HG03565 (cell line): ENCODE measurements at regions not wholly inside any gene's neighbourhood (a gene's known extent, or its start where the extent isn't known, plus 50 kb on each side); places are given as distances from the start of the nearest gene placed in this dataset.
A peak's percentile ranks its signal among the peaks of the same experiment; 100 is the strongest.

Source experiments
- ATAC-seq: cut with Tn5 transposase; IDR thresholded peaks from one replicate; pipeline ENCODE4 v1.9.1; 2021; ENCODE audit warnings: mild to moderate bottlenecking, moderate library complexity; ENCODE audit not compliant: unreplicated experiment

DNA sequence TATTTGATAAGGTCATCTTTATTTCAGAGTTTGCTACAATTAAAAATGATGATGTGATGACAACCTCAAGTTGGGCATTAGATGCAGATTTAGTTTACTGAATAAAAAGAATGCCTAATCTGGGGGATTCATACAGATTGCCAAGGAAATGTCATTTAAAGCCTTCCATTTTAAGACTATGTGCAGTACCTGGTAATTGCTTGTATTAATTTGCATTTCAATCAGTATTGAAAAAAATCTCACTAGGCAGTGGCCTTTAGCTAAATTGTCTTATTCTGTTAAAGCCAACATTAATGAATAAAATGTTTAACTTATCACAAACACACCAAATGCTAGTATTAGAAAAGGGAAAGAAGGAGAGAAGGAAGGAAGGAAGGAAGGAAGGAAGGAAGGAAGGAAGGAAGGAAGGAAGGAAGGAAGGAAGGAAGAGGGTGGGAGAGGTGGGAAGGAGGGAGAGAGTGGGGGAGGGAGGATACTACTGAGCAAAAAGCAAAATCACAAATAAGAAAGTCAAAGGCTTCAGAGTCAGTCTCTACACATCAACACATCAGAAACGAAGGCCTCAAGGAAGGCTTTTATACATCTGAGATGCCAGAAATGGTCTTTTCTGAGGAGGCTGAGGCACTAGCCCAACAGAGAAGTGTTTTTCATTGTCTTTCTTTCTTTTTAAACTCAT lies 271.1 kb upstream of the CLEC14A start:
- ATAC-seq = no peak

GRCh38 chr14:38524636-38525509 lies 269.0 kb upstream of the CLEC14A start:
- no peak for ATAC-seq

GRCh38 chr14:38522724-38523123 lies 266.8 kb upstream of the CLEC14A start:
- no peak for ATAC-seq

DNA sequence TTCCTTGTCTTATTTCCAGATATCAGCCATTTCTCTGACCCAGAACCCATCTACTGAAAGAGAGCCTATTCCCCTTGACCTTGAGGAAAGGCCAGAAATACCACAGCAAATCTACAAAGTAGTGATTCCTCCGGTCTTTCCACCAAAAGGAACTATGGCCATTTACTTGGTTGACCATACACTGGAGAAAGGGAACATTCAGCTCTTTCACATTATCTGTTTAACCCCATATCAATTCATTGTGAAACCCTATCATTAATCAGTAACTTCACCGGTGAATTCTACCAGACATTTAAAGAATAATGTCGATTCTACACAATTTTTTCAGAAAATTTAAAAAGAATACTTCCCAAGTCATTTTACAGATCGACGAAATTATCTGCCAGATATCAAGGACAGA lies 265.7 kb upstream of the CLEC14A start:
- ATAC-seq = no peak

- ATAC-seq = no peak
Observed at GRCh38 chr14:38517426-38517825, 261.5 kb upstream of the CLEC14A start.

GRCh38 chr14:38512236-38512635 lies 256.3 kb upstream of the CLEC14A start:
- no peak for ATAC-seq

GRCh38 chr14:38507299-38507698 lies 251.4 kb upstream of the CLEC14A start:
- no peak for ATAC-seq

GRCh38 chr14:38505973-38506249 lies 250.0 kb upstream of the CLEC14A start:
- ATAC-seq = no peak

DNA sequence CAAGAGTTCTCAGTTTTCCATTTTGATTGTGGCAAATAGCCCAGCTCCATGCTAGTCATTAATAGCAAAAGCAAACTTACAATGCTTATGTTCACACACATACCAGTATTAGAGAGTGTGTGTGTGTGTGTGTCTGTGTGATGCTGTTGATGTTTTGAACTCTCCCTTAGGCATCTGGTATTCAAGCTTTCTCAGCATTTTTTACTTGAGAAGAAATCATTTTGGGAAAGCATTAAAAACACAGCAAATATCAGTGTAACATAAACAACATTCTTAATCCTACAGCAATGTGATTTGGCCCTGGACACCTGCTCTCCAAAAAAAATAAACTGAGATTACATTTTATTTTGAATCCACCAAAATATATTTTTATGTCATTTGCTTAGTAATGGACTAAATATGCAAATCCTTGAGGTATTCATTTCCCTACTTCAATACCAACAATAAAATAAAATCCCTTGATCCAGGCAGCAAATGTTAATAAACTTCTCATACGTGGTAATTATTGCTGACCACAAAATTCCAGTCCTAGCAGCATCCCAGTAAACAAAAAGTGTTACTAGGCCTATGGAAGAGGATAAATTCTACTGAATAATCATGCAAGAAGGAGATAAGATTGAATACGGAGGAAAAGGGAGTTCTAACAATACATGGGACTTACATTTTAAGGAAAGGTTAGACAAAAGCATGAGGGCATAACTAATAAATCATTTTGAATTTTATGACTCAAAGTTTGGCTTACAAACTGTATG lies 249.5 kb upstream of the CLEC14A start:
- no peak for ATAC-seq

GRCh38 chr14:38504175-38504574 lies 248.3 kb upstream of the CLEC14A start:
- ATAC-seq = no peak

DNA sequence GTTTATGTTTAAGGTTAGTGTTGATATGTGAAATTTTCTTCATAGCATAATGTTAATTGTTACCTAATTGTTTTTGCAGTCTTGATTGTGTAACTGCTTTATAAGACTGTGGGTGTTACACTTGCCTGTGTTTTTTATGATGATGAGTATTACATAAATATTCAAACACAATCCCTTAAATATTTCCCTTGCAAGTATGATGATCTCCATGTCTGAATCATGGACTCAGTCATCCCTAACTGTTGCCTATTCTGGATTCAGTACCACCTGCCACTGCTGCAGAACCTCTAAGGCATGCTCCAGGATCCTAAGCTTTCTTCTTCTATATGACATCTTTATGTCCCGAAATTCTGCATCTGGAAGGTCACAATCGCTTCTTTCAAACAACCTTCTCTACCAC lies 246.3 kb upstream of the CLEC14A start:
- ATAC-seq = no peak

GRCh38 chr14:38500125-38500524 lies 244.2 kb upstream of the CLEC14A start:
- ATAC-seq = no peak

- ATAC-seq = no peak
Observed at GRCh38 chr14:38496092-38496491, 240.2 kb upstream of the CLEC14A start.

GRCh38 chr14:38490273-38490672 lies 234.4 kb upstream of the CLEC14A start:
- peak; percentile 64 for ATAC-seq

- no peak for ATAC-seq
Observed at GRCh38 chr14:38485026-38485425, 229.1 kb upstream of the CLEC14A start.

- no peak for ATAC-seq
Observed at GRCh38 chr14:38481952-38482678, 226.2 kb upstream of the CLEC14A start.

GRCh38 chr14:38469156-38469555 lies 213.3 kb upstream of the CLEC14A start:
- no peak for ATAC-seq

DNA sequence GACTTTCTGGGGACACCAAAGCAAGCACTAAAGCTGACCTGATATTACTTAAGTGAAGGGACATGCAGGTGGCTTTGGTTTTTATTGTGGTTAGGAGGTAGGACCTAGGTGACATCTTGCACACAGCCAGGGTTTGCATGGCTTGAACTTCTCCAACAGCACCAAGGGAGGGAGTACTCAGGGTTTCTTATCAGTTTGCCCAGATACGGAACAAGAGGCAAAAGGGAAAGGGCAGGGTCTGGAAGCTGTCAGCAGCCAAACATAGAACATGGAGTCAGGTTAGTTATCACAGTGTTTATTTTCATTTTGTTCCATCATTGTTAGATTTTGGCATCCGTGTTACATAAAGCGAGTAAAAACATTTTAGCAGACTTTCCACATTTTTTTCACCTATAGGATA lies 186.3 kb upstream of the CLEC14A start:
- ATAC-seq = no peak

DNA sequence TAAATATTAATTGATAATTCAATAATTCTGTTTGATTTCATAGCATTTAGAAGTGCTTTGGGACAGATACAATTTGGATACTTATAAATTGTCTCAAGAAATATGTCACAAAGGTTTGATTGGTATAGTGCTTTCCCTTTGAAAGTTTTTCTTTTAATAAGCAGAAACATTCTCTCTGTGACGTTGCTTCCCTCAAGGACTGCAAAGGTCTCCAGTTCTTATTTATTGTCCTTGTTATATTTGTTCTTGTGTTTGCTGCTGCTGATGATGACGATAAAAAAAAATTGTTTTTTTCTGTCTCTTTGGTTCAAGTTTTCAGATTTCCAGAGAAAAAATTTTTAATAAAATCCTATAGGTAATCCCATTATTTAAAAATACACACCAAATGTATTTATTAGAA lies 176.3 kb upstream of the CLEC14A start:
- ATAC-seq = no peak

- ATAC-seq = no peak
Observed at GRCh38 chr14:38431156-38431555, 175.3 kb upstream of the CLEC14A start.

DNA sequence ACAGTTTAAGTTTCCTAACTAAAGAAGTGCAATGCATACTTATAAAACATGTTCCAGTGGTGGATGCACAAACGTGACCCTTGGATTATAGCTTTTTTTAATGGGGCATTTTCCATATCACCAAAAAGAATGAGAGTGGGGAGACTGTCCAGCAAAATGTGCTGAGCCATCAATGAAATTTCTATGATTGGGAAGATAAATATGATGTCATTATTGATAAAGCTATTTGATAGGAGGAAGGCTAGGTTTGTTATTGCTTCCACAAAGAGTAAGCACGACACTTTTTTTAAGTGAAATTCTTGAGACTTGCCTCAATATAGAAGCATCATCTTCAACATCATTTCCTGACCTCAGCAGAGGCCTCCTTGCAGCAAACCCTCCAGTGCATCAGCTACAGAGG lies 174.6 kb upstream of the CLEC14A start:
- ATAC-seq = no peak
